ENCODE measurements at regions not wholly inside any gene's neighbourhood (a gene's known extent, or its start where the extent isn't known, plus 50 kb on each side); places are given as distances from the start of the nearest gene placed in this dataset.

GRCh38 chr5:165786073-165786472 is 2280.7 kb downstream of the MAT2B start:
- in situ Hi-C loops (cut with MboI; ENCODE audit: low pct_unique_long_range_greater_than_20kb, low sequenced_read_pairs): no loop called here
- DNase-seq: no peak

- DNase-seq: no peak
- in situ Hi-C loops (cut with MboI; ENCODE audit: low pct_unique_long_range_greater_than_20kb, low sequenced_read_pairs): no loop called here
Measured at GRCh38 chr5:165795073-165795472, 2289.7 kb downstream of the MAT2B start.

GRCh38 chr5:165805756-165806155 is 2300.3 kb downstream of the MAT2B start:
- in situ Hi-C loops (cut with MboI; ENCODE audit: low pct_unique_long_range_greater_than_20kb, low sequenced_read_pairs): no loop called here
- DNase-seq: no peak

- in situ Hi-C loops (cut with MboI; ENCODE audit: low pct_unique_long_range_greater_than_20kb, low sequenced_read_pairs): no loop called here
- DNase-seq: no peak
Measured at GRCh38 chr5:165808335-165808734, 2302.9 kb downstream of the MAT2B start.

GRCh38 chr5:165809914-165810313 is 2304.5 kb downstream of the MAT2B start:
- in situ Hi-C loops (cut with MboI; ENCODE audit: low pct_unique_long_range_greater_than_20kb, low sequenced_read_pairs): no loop called here
- DNase-seq: no peak

- in situ Hi-C loops (cut with MboI; ENCODE audit: low pct_unique_long_range_greater_than_20kb, low sequenced_read_pairs): no loop called here
- no peak for DNase-seq
Measured at GRCh38 chr5:165829504-165829903, 2324.1 kb downstream of the MAT2B start.

GRCh38 chr5:165834891-165835290 is 2329.5 kb downstream of the MAT2B start:
- in situ Hi-C loops (cut with MboI; ENCODE audit: low pct_unique_long_range_greater_than_20kb, low sequenced_read_pairs): no loop called here
- no peak for DNase-seq

- in situ Hi-C loops (cut with MboI; ENCODE audit: low pct_unique_long_range_greater_than_20kb, low sequenced_read_pairs): no loop called here
- DNase-seq: no peak
Measured at GRCh38 chr5:165836046-165836445, 2330.6 kb downstream of the MAT2B start.

GRCh38 chr5:165837286-165837685 is 2331.9 kb downstream of the MAT2B start:
- in situ Hi-C loops (cut with MboI; ENCODE audit: low pct_unique_long_range_greater_than_20kb, low sequenced_read_pairs): no loop called here
- DNase-seq: no peak

- no peak for DNase-seq
- in situ Hi-C loops (cut with MboI; ENCODE audit: low pct_unique_long_range_greater_than_20kb, low sequenced_read_pairs): no loop called here
Measured at GRCh38 chr5:165844571-165844970, 2339.2 kb downstream of the MAT2B start.

GRCh38 chr5:165858118-165858517 is 2352.7 kb downstream of the MAT2B start:
- in situ Hi-C loops (cut with MboI; ENCODE audit: low pct_unique_long_range_greater_than_20kb, low sequenced_read_pairs): no loop called here
- DNase-seq: no peak

GRCh38 chr5:165859251-165859650 is 2353.8 kb downstream of the MAT2B start:
- DNase-seq: no peak
- in situ Hi-C loops (cut with MboI; ENCODE audit: low pct_unique_long_range_greater_than_20kb, low sequenced_read_pairs): no loop called here

GRCh38 chr5:165863239-165863638 is 2357.8 kb downstream of the MAT2B start:
- no peak for DNase-seq
- in situ Hi-C loops (cut with MboI; ENCODE audit: low pct_unique_long_range_greater_than_20kb, low sequenced_read_pairs): no loop called here

- in situ Hi-C loops (cut with MboI; ENCODE audit: low pct_unique_long_range_greater_than_20kb, low sequenced_read_pairs): no loop called here
- no peak for DNase-seq
Measured at GRCh38 chr5:165871291-165871690, 2365.9 kb downstream of the MAT2B start.

GRCh38 chr5:165874851-165875250 is 2369.4 kb downstream of the MAT2B start:
- in situ Hi-C loops (cut with MboI; ENCODE audit: low pct_unique_long_range_greater_than_20kb, low sequenced_read_pairs): no loop called here
- no peak for DNase-seq

GRCh38 chr5:165876538-165876937 is 2371.1 kb downstream of the MAT2B start:
- no peak for DNase-seq
- in situ Hi-C loops (cut with MboI; ENCODE audit: low pct_unique_long_range_greater_than_20kb, low sequenced_read_pairs): no loop called here

- no peak for DNase-seq
- in situ Hi-C loops (cut with MboI; ENCODE audit: low pct_unique_long_range_greater_than_20kb, low sequenced_read_pairs): no loop called here
Measured at GRCh38 chr5:165877475-165877874, 2372.1 kb downstream of the MAT2B start.

- DNase-seq: peak; percentile 20
- in situ Hi-C loops (cut with MboI; ENCODE audit: low pct_unique_long_range_greater_than_20kb, low sequenced_read_pairs): no loop called here
Measured at GRCh38 chr5:165881259-165881658, 2375.8 kb downstream of the MAT2B start.

- no peak for DNase-seq
- in situ Hi-C loops (cut with MboI; ENCODE audit: low pct_unique_long_range_greater_than_20kb, low sequenced_read_pairs): no loop called here
Measured at GRCh38 chr5:165882099-165882498, 2376.7 kb downstream of the MAT2B start.

GRCh38 chr5:165885623-165886350 is 2380.4 kb downstream of the MAT2B start:
- no peak for DNase-seq
- in situ Hi-C loops (cut with MboI; ENCODE audit: low pct_unique_long_range_greater_than_20kb, low sequenced_read_pairs): no loop called here

GRCh38 chr5:165887147-165887546 is 2381.7 kb downstream of the MAT2B start:
- no peak for DNase-seq
- in situ Hi-C loops (cut with MboI; ENCODE audit: low pct_unique_long_range_greater_than_20kb, low sequenced_read_pairs): no loop called here

All from KBM-7 (cell line).